ENCODE measurements at regions not wholly inside any gene's neighbourhood (a gene's known extent, or its start where the extent isn't known, plus 50 kb on each side); places are given as distances from the start of the nearest gene placed in this dataset.

DNA sequence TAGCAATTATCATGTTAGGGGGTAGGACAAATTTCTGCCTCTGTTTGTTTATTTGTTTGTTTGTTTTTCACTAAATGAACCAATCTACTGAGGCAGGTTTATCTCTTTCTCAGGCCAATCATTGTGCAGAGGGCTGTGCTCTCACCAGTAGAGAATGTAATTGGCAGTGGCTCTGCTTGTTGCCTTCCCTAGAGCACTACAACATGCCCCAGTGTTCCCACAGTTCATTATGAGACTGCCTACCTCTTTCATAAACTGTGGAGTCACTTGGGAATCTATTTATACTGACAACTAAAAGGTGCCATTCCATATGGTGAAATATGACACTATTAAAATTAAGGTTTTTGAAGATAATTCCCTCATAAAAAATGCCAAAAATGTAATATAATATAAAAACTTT is 196.3 kb upstream of the ALCAM start:
- no peak overlapping the region for H3K4me3 ChIP-seq (replicated peaks; ENCODE audit: low read depth, low read length)
- no peak for DNase-seq (ENCODE audit: extremely low read depth, low read depth)
- TF ChIP-seq, protein P1, sequence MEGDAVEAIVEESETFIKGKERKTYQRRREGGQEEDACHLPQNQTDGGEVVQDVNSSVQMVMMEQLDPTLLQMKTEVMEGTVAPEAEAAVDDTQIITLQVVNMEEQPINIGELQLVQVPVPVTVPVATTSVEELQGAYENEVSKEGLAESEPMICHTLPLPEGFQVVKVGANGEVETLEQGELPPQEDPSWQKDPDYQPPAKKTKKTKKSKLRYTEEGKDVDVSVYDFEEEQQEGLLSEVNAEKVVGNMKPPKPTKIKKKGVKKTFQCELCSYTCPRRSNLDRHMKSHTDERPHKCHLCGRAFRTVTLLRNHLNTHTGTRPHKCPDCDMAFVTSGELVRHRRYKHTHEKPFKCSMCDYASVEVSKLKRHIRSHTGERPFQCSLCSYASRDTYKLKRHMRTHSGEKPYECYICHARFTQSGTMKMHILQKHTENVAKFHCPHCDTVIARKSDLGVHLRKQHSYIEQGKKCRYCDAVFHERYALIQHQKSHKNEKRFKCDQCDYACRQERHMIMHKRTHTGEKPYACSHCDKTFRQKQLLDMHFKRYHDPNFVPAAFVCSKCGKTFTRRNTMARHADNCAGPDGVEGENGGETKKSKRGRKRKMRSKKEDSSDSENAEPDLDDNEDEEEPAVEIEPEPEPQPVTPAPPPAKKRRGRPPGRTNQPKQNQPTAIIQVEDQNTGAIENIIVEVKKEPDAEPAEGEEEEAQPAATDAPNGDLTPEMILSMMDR (IDR thresholded peaks at IDR 0.05; ENCODE audit: low read depth, low read length, missing control alignments), result no peak

DNA sequence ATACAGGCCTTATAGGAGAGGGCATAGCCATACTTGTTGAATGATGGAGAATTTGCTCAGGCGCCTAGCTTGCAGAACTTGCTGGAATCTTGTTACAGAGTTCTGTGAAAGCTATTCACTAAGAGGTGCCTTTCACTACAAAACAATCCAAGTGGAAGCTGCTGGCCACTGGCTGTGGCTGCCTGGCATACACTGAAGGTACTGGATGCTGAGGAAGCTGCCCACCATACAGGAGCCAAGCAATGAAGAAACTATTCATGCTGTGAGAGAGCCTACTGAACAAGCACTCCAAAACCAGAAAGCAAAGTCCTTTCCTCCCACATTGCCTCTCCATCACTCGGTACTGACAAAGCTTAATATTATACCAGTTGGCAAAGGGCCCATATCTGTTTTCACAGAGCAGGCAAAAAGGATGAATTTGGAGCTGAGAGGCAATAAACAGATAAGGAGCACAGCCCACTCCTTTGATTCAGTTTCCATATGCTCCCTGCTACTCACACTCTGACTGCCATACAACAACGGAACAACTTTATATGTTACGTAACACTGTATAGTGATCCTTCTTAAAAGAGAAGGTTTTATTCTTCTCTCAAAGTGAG is 192.6 kb upstream of the ALCAM start:
- H3K4me3 ChIP-seq (replicated peaks; ENCODE audit: low read depth, low read length), result no peak overlapping the region
- DNase-seq (ENCODE audit: extremely low read depth, low read depth), result no peak
- TF ChIP-seq, protein P1 (IDR thresholded peaks at IDR 0.05; ENCODE audit: low read depth, low read length, missing control alignments), result no peak

DNA sequence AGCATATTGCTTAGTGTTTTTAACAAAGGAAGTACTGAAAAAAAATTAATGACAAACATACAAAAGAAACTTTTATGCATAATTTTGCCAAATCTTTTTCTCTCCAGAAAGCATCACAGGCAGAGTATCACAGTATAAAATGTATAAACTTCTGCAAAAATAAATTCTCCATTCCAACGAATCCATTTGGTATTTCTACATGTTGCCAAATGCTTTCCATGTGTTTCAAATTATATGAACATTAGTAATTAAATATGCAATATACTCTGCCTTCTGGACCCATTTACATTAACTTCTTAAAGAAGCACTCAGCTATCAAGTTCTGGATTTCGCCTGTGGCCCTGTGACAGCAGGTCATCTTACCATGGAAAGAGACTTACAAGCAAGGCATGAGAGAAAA is 189.1 kb upstream of the ALCAM start:
- TF ChIP-seq, protein P1 (IDR thresholded peaks at IDR 0.05; ENCODE audit: low read depth, low read length, missing control alignments), result no peak
- no peak for DNase-seq (ENCODE audit: extremely low read depth, low read depth)
- H3K4me3 ChIP-seq (replicated peaks; ENCODE audit: low read depth, low read length), result no peak overlapping the region

DNA sequence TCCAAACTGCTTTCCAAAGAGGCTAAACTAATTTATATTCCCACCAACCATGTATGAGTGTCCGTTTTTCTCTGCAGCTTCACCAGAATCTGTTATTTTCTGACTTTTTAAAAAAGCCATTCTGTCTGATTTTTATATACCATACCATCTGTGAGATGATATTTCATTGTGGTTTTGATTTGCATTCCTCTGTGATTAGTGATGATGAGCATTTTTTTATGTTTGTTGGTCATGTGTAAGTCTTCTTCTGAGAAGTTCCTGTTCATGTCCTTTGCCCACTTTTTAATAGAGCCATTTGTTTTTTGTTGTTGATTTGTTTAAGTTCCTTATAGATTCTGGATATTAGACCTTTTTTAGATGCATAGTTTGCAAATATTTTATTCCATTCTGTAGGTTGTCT is 179.4 kb upstream of the ALCAM start:
- TF ChIP-seq, protein P1 (IDR thresholded peaks at IDR 0.05; ENCODE audit: low read depth, low read length, missing control alignments), result no peak
- no peak for DNase-seq (ENCODE audit: extremely low read depth, low read depth)
- no peak overlapping the region for H3K4me3 ChIP-seq (replicated peaks; ENCODE audit: low read depth, low read length)

DNA sequence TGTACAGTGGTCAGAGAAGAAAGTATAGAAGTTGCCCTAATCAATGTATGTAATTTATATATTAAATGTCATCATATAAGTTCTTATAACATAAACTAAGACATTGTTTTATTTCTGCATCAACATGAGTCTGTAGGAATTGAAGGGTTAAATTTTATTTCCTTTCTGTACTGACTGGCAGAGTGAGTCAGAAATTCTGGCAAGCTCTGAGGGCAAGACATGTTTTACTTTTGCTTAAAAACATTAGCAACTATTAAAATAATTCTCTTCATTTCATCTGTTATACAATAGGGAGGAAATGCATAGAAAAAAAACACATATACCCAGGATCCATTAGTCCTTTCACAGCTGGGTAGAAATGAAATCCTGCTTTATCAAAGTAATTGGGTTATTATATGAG is 171.4 kb upstream of the ALCAM start:
- DNase-seq (ENCODE audit: extremely low read depth, low read depth), result no peak

DNA sequence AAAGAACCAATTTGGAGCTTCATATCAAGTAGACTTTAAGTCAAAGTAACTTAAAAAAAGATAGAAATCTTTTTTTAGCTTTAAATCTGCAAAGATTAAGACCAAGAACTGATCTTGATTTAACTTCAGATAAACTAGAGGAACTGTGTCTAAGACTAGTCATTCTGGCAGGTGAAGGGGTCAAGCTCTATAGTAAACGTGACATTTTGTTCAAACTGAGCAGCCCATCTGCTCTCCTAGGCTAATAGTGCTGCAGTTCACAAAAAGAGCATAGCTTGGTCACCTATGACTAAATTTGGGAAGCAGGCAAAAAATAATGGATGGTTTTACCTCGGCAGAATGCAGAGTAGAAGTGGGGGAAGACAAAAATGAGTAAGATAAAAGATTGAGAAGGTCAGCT is 168.8 kb upstream of the ALCAM start:
- TF ChIP-seq, protein P1 (IDR thresholded peaks at IDR 0.05; ENCODE audit: low read depth, low read length, missing control alignments), result no peak
- H3K4me3 ChIP-seq (replicated peaks; ENCODE audit: low read depth, low read length), result no peak overlapping the region
- DNase-seq (ENCODE audit: extremely low read depth, low read depth), result no peak

More for the DNA sequence above, 171.4 kb upstream of the ALCAM start:
- no peak overlapping the region for H3K4me3 ChIP-seq (replicated peaks; ENCODE audit: low read depth, low read length)
- TF ChIP-seq, protein P1 (IDR thresholded peaks at IDR 0.05; ENCODE audit: low read depth, low read length, missing control alignments), result no peak

DNA sequence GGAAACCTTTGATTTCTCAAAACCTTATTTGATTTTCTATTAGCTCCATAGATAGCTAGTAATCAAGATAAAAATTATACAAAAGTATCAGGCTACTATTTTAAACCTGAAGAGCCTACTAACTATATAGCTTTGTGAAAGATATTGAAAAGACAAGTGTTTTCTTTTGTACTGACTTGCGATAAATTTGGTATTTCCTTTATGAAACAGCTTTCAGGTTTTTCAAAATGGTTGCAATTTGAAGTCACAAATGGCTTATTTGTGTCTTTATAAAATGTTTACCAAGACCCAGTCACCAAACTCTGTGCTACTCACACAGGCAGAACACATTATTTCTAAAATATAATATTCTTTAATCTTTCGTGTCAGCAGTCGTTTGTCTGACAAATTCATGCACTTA is 167.5 kb upstream of the ALCAM start:
- DNase-seq (ENCODE audit: extremely low read depth, low read depth), result no peak
- TF ChIP-seq, protein P1 (IDR thresholded peaks at IDR 0.05; ENCODE audit: low read depth, low read length, missing control alignments), result no peak
- no peak overlapping the region for H3K4me3 ChIP-seq (replicated peaks; ENCODE audit: low read depth, low read length)

Measured in HFF-Myc (cell line).